T-helper 1 cell (primary cell): ENCODE measurements at regions not wholly inside any gene's neighbourhood (a gene's known extent, or its start where the extent isn't known, plus 50 kb on each side); places are given as distances from the start of the nearest gene placed in this dataset.
A peak's percentile ranks its signal among the peaks of the same experiment; 100 is the strongest.
"Not testable (repeated sequence)": the region's sequence is repeated elsewhere in the genome, so short reads cannot be mapped to it uniquely, and the experiment has no call there.

Experiments used
- DNase-seq, 5 donors: peaks; one replicate each; pipeline ENCODE4 v3.0.0-alpha.2; 2012 to 2020

GRCh38 chr3:178083906-178084866 lies 452.1 kb upstream of the KCNMB2 start:
- DNase-seq, result no peak

DNA sequence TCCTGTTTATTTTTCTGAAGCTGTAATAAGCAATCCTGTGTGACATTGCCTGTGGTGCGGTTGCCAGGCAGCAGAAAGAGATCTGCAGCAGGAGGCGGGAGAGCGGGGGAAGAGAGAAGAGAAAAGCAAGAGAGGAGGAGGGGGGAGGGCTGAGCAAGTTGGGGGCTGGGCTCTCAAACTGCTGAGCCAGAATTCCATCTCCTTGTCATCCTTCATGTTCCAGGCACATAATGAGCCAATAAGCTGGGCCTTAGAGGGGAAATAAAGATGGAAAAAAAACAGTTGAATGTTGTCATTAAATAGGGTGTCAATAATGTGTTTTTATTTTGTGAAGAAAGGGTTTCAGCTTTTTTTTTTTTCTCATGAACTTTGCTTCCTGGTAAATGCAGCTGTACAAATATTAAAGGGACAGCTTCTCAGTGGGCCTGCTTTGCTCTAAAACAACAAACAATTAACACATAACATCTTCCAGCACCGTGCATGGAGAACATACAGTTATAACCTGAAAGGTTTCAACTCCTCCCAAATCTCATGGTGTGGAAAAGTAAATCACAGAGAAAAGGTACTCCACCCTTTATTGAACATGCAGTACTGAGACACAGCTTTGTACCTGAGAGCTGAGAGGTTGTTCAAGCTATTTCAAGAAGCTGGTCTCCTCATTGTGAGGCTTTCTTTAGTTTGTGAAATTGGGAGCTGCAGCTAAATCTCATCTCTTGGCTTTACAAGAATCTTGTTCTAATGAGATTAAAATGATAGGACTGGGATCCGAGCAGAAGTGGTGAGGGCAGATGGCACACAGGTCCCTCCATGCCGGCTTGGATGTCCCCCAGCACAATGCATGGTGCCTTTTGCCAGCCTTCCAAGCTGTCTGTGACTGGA lies 451.1 kb upstream of the KCNMB2 start:
- peak in 3 of 5 donors; percentile 2 to 16 (median 9) for DNase-seq

- DNase-seq, result no peak
Observed at GRCh38 chr3:178085817-178086123, 450.5 kb upstream of the KCNMB2 start.

GRCh38 chr3:178086144-178086825 lies 450.0 kb upstream of the KCNMB2 start:
- no peak for DNase-seq

DNA sequence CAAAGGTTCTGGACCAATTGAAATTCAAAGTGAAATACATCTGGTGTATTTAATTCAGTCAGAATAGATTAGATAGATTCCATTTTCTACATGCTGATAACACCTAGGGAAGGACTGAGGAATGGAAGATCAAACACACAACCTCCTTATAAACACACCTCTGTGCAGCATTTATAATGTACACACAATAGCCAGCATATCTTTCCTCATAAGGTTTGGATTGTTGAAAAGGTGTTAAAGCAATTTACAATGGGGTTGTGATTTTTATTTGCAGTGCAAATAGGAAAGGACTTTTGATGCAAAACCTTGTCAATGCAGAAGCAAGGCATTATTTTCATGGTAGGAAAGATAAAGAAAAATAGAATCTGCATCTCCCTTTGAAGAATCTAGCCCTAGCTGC lies 448.9 kb upstream of the KCNMB2 start:
- DNase-seq, result no peak

DNA sequence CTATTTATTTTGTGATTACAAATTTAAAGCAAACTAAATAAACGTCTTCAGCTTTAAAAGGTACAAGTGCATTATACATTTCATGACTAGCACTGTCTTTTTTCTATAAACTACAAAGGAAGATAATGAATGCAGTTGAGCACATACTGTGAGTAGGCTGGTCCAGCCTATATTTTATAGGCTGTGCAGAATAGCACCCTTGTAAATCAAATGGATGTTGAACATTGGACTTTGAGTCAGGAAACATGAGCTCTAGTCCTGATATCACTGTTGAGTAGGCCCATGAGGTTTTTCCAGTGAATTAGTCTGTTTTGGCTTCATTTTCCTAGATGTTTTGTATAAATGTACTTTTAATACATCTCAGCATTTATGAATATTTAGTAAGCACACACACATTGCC lies 447.3 kb upstream of the KCNMB2 start:
- DNase-seq, result no peak

DNA sequence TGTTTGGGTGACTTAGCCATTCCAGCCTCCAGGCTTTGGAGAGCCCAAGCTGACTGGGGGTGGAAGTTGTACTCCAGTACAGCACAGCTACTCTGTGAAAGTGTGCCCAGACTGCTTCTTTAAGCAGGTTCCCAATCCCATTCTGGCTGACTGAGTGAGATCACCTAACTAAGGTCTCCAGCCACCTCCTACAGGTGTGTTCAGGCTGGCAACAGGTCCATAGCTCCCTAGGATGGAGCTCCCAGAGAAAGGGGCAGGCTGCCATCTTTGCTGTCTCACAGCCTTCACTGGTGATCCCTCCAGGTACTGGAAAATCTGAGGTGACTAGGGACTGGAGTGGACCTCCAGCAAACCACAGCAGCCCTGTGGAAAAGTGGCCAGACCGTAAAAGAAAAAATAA lies 445.3 kb upstream of the KCNMB2 start:
- no peak for DNase-seq

GRCh38 chr3:178095522-178095921 lies 440.7 kb upstream of the KCNMB2 start:
- no peak for DNase-seq

DNA sequence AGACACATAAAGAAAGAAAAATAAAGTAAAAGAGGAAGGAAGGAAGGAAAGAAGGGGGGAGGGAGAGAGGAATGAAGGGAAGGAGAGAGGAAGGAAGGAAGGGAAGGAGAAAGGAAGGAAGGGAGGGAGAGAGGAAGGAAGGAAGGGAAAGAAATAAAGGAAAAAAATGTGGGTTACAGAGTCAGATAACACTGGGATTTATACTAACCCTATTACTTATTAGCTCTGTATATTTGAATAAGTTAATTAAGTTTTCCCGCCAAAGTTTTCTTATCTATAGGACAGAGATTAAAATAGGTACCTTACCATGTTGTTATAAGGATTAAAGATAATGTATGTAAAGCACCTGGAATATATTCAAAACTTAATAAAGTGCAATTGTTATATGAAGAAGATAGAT lies 439.3 kb upstream of the KCNMB2 start:
- DNase-seq, result no peak

GRCh38 chr3:178097576-178097975 lies 438.7 kb upstream of the KCNMB2 start:
- no peak for DNase-seq

DNA sequence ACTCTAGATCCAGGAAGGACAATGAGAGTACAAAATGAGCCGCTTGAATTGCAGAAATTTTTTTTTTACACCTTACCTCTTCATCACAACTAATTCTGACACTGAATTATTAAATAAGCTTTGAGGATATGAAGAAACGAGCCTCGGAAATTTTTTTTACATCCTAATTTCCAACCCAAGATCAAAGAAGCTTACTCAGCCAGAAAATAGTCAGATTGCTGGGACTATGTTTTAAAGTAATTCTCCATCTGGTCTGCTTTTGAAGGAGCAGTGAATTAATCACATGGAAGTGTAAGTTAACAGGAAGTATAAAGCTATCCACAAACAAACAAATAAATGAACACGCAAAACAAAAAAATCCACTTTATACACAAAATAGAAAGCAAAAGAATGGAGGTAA lies 437.0 kb upstream of the KCNMB2 start:
- DNase-seq, result no peak

DNA sequence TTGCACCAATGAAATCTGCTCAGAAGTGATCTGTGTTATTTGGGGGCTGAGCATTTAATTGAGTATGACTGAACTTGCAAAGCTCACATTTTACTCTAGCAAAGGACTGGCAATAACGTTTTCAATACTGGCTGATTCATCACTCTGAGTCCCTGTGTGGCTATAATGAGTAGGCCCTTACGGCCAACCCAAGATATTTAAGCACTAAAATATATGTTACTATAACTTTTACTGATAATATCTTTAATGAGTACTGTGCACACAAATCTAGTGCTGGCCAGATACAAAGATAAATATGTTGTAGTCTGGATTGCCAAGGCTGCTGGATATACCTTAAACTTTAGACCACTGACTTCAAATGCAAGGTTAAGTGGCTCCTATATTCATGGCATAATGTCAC lies 436.4 kb upstream of the KCNMB2 start:
- DNase-seq, result no peak

DNA sequence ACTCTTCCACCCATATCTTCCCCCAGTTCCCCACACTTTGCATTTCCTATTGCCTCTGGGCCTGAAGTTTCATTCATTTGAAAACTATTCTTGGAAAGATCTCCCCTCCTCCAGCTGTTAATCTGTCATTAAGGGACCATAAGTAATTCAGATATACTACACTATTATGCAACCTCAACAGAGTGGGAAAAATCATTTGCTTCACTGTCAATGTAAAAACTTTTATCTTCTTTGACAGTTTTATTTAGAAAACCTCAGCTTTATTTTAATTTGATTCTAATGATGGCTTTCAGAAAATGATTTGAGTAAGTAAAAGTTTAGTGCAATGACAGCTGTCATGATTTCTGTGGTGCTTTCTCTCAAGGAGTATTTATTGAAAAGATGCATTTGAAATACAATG lies 435.3 kb upstream of the KCNMB2 start:
- DNase-seq, result no peak

DNA sequence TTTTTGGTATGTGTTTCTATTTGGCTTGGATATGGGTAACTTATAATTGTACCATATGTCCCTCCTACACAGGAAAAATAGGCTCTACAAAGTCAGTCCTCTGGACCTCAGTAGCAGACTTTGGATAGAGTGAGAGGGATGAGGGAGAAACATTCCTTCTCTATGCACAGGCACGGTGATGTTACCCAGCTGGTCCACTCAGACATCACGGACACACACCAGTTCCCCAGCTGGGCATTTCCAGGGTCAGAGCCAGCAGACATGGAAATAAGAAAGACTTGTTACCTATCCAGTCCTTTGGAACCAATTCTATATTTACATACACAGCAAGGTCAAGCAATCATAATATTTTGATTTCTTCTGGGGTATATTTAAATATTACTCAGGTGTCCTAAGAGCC lies 433.1 kb upstream of the KCNMB2 start:
- DNase-seq, result no peak

GRCh38 chr3:178107804-178108203 lies 428.4 kb upstream of the KCNMB2 start:
- DNase-seq, result no peak

- DNase-seq, result no peak
Observed at GRCh38 chr3:178109691-178110090, 426.5 kb upstream of the KCNMB2 start.

- peak in 1 of 5 donors; percentile 8 for DNase-seq
Observed at GRCh38 chr3:178112134-178112533, 424.1 kb upstream of the KCNMB2 start.

- DNase-seq, result not testable (repeated sequence)
Observed at GRCh38 chr3:178112552-178112951, 423.7 kb upstream of the KCNMB2 start.

GRCh38 chr3:178117641-178118040 lies 418.6 kb upstream of the KCNMB2 start:
- DNase-seq, result no peak

- not testable (repeated sequence) for DNase-seq
Observed at GRCh38 chr3:178119608-178120295, 416.5 kb upstream of the KCNMB2 start.

GRCh38 chr3:178120367-178120766 lies 415.9 kb upstream of the KCNMB2 start:
- DNase-seq, result no peak

GRCh38 chr3:178126686-178127085 lies 409.6 kb upstream of the KCNMB2 start:
- DNase-seq, result no peak

- no peak for DNase-seq
Observed at GRCh38 chr3:178127221-178127620, 409.0 kb upstream of the KCNMB2 start.
